GM12878 (cell line): ENCODE measurements at regions not wholly inside any gene's neighbourhood (a gene's known extent, or its start where the extent isn't known, plus 50 kb on each side); places are given as distances from the start of the nearest gene placed in this dataset.

Experiments used
- ATAC-seq: fragments of 200-7000 bp; cut with Tn5 transposase; 3 replicates; pipeline ENCODE4 v1.9.1; 2020; ENCODE audit warnings: mild to moderate bottlenecking, moderate library complexity
- BruUV-seq: library from RNA; stranded (reverse); fragments of 400-500 nt; replicated peaks from 2 replicates; lab custom pipeline; 2021; lab: Mats Ljungman, UMichigan
- CTCF ChIA-PET: fragments of 300-600 bp; sonication (Branson Sonifier 250); formaldehyde crosslinking; extraction: SDS; loops from one replicate; lab custom pipeline; 2021; ENCODE audit warnings: inconsistent platforms; lab: Yijun Ruan, JAX
- POLR2A ChIA-PET: fragments of 350-600 bp; formaldehyde crosslinking; extraction: SDS; loops from one replicate; lab custom pipeline; 2021; ENCODE audit warnings: inconsistent platforms; lab: Charles Lee
- RAD21 ChIA-PET: fragments of 300-600 bp; sonication (Branson Sonifier 250); formaldehyde crosslinking; loops from one replicate; lab custom pipeline; 2023; ENCODE audit warnings: antibody characterized with exemption; ENCODE audit not compliant: unreplicated experiment; lab: Charles Lee
- SMC1A ChIA-PET: fragments of 300-600 bp; sonication (Branson Sonifier 250); formaldehyde crosslinking; loops from one replicate; lab custom pipeline; 2023; ENCODE audit not compliant: unreplicated experiment, uncharacterized antibody; lab: Charles Lee
- DNase-seq: peaks from one replicate; pipeline ENCODE4 v3.0.0-alpha.2; 2011; ENCODE audit warnings: low read depth, low spot score
- FAIRE-seq: peaks from 3 replicates; lab custom pipeline; 2011; peaks lifted over from hg19 to GRCh38; lab: Jason Lieb, UNC
- H2AFZ ChIP-seq: 2 replicates; pipeline ENCODE4 v1.6.0; 2011; ENCODE audit warnings: low read depth, low read length, control low read depth; ENCODE audit not compliant: control insufficient read depth
- H3K27ac ChIP-seq: 2 replicates; pipeline ENCODE4 v1.5.1; 2011; ENCODE audit warnings: control low read depth; ENCODE audit not compliant: control insufficient read depth, insufficient read depth
- H3K27me3 ChIP-seq, 2 experiments: replicated peaks in 1 of 2; 2 replicates each; pipeline versions ENCODE4 v1.6.0 to v1.6.1; 2011; ENCODE audit warnings: low read length in 1 of 2; ENCODE audit not compliant: control insufficient read depth in 2 of 2, insufficient read depth in 2 of 2
- H3K36me3 ChIP-seq, 2 experiments: 2 replicates each; pipeline ENCODE4 v1.5.1; 2011; ENCODE audit warnings: low read length in 1 of 2; ENCODE audit not compliant: control insufficient read depth in 2 of 2, insufficient read depth in 2 of 2
- H3K4me1 ChIP-seq: 2 replicates; pipeline ENCODE4 v1.6.1; 2011; ENCODE audit warnings: mild to moderate bottlenecking, low read length, moderate library complexity, mixed read lengths; ENCODE audit not compliant: control insufficient read depth, insufficient read depth
- H3K4me2 ChIP-seq: 2 replicates; pipeline ENCODE4 v1.6.0; 2011; ENCODE audit warnings: control low read depth; ENCODE audit not compliant: control insufficient read depth, insufficient read depth
- H3K4me3 ChIP-seq: fragments of 200-600 bp; sonication (generic); 2 replicates; pipeline ENCODE4 v1.5.1; 2016
- H3K79me2 ChIP-seq: 2 replicates; pipeline ENCODE4 v1.6.0; 2011; ENCODE audit warnings: low read length; ENCODE audit not compliant: control insufficient read depth, insufficient read depth
- H3K9ac ChIP-seq: 2 replicates; pipeline ENCODE4 v1.8.0; 2011; ENCODE audit warnings: low read length, control low read depth, mixed read lengths; ENCODE audit not compliant: control insufficient read depth, insufficient read depth
- H3K9me3 ChIP-seq: replicated peaks from 3 replicates; pipeline ENCODE4 v1.5.1; 2011; ENCODE audit warnings: mild to moderate bottlenecking, low read length; ENCODE audit not compliant: control insufficient read depth, insufficient read depth
- H4K20me1 ChIP-seq: 2 replicates; pipeline ENCODE4 v1.6.0; 2011; ENCODE audit not compliant: control insufficient read depth, insufficient read depth
- BMI1 ChIP-seq: fragments of 450-650 bp; IDR thresholded peaks from 2 replicates; pipeline ENCODE4 v1.6.1; 2016; ENCODE audit warnings: mild to moderate bottlenecking, moderate library complexity, borderline replicate concordance
- EGR1 ChIP-seq, 2 experiments: IDR thresholded peaks; 1 replicate in 1 of 2; 2 replicates in 1 of 2; pipeline ENCODE4 v1.6.1; 2011 to 2012; ENCODE audit warnings: low read depth in 2 of 2, low read length in 2 of 2, borderline replicate concordance in 1 of 2, mild to moderate bottlenecking in 1 of 2, moderate library complexity in 1 of 2
- FOXK2 ChIP-seq: fragments of 450-650 bp; IDR thresholded peaks from 2 replicates; pipeline ENCODE4 v1.6.1; 2017; ENCODE audit warnings: mild to moderate bottlenecking, moderate library complexity
- GABPA ChIP-seq: IDR thresholded peaks from 2 replicates; pipeline ENCODE4 v1.6.1; 2014; ENCODE audit warnings: antibody characterized with exemption, low read depth, mild to moderate bottlenecking, inconsistent platforms
- MAX ChIP-seq: IDR thresholded peaks from 2 replicates; pipeline ENCODE4 v1.6.1; 2012; ENCODE audit warnings: low read depth, low read length, improper control_type of control experiment
- MEF2B ChIP-seq: fragments of 450-650 bp; IDR thresholded peaks from 2 replicates; pipeline ENCODE4 v1.6.1; 2018; ENCODE audit warnings: mild to moderate bottlenecking, moderate library complexity; ENCODE audit not compliant: partially characterized antibody, poor library complexity, severe bottlenecking
- NFYA ChIP-seq: IDR thresholded peaks from 2 replicates; pipeline ENCODE4 v1.6.1; 2011; ENCODE audit warnings: low read depth, mild to moderate bottlenecking, low read length, improper control_type of control experiment, borderline replicate concordance
- PKNOX1 ChIP-seq: fragments of 450-650 bp; IDR thresholded peaks from 2 replicates; pipeline ENCODE4 v1.6.1; 2016; ENCODE audit warnings: mild to moderate bottlenecking
- POU2F2 ChIP-seq: IDR thresholded peaks from 3 replicates; pipeline ENCODE4 v1.6.1; 2011; ENCODE audit warnings: low read depth, mild to moderate bottlenecking, low read length, borderline replicate concordance
- TCF12 ChIP-seq: IDR thresholded peaks from 2 replicates; pipeline ENCODE4 v1.6.1; 2011; ENCODE audit warnings: low read depth, mild to moderate bottlenecking, low read length
- ZNF592 ChIP-seq: fragments of 450-650 bp; IDR thresholded peaks from 2 replicates; pipeline ENCODE4 v1.6.1; 2017; ENCODE audit warnings: mild to moderate bottlenecking, moderate library complexity
- ZSCAN29 ChIP-seq: fragments of 450-650 bp; IDR thresholded peaks from 2 replicates; pipeline ENCODE4 v1.6.1; 2017; ENCODE audit warnings: mild to moderate bottlenecking, moderate library complexity
- WGBS: methylation state at CpG from one replicate; pipeline ENCODE4 v1.1.6; 2016; ENCODE audit warnings: low lambda C conversion rate; ENCODE audit not compliant: insufficient replicate concordance, insufficient coverage; ENCODE audit errors: missing lambda C conversion rate; 5-methylcytosine and 5-hydroxymethylcytosine counted together
- in situ Hi-C: fragments of 300-500 bp; cut with MboI; formaldehyde crosslinking; loops from 9 replicates; pipeline ENCODE4 v1.14.3; 2018; ENCODE audit warnings: mixed read lengths
- intact Hi-C: fragments of 100-400 bp; cut with micrococcal nuclease; formaldehyde crosslinking; loops from one replicate; pipeline ENCODE4 v1.14.2; 2022; ENCODE audit not compliant: unreplicated experiment
- TF ChIP-seq, protein P1 (sequence below): fragments of 450-650 bp; IDR thresholded peaks from 2 replicates; pipeline ENCODE4 v1.6.1; 2016; ENCODE audit warnings: mild to moderate bottlenecking
- TF ChIP-seq, protein P2 (sequence below): IDR thresholded peaks from 2 replicates; pipeline ENCODE4 v1.6.1; 2012; ENCODE audit warnings: mild to moderate bottlenecking, low read depth, low read length

DNA sequence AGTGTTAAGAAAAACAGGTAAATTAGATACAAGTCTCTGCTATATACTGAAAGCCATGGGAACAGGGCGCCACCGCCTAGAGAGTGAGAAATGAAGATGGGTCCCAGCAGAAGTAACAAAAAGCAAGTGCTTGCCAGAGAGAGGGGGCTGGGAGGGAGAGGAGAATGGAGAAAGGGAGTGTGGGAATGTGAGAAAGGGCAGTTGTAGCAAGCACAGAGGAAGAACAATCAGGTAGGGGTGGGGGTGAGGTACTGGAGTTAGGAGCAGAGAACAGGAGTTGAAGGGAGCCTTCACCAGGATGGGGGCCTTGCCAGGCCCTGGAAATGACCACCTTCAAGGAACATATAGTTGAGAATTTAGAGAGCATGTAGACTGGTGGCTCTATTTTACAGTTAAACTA is 66.8 kb downstream of the TCF20 start:
- no TSS peak for BruUV-seq
- intact Hi-C loops (no loop called here), in situ Hi-C loops (no loop called here)
- FAIRE-seq = no peak
- DNase-seq = no peak
- H3K9me3 ChIP-seq = no peaks in the 10 kb centered on the region
- no peak overlapping the region for H3K4me2 ChIP-seq
- no peaks in the 10 kb centered on the region for H4K20me1 ChIP-seq
- H3K27me3 ChIP-seq = no peaks in the 10 kb centered on the region
- RAD21 ChIA-PET = no interaction called here
- H3K4me1 ChIP-seq = no peaks in the 10 kb centered on the region
- H3K36me3 ChIP-seq = peaks cover 3 to 8% of the 10 kb centered on the region in 2 experiments; a peak in 2 of 4 replicates
- no peak for ATAC-seq
- POLR2A ChIA-PET = no interaction called here
- 97% methylated on average over 2 of the region's 2 CpGs for WGBS
- H3K27ac ChIP-seq = no peak overlapping the region
- CTCF ChIA-PET = no interaction called here
- H3K4me3 ChIP-seq = no peak overlapping the region
- H3K79me2 ChIP-seq = peaks cover 57% of the 10 kb centered on the region
- SMC1A ChIA-PET = no interaction called here
- no peak overlapping the region for H2AFZ ChIP-seq
- H3K9ac ChIP-seq = no peak overlapping the region
- TF ChIP-seq TCF12 = no peak
- TF ChIP-seq BMI1 = no peak
- TF ChIP-seq, protein P1, sequence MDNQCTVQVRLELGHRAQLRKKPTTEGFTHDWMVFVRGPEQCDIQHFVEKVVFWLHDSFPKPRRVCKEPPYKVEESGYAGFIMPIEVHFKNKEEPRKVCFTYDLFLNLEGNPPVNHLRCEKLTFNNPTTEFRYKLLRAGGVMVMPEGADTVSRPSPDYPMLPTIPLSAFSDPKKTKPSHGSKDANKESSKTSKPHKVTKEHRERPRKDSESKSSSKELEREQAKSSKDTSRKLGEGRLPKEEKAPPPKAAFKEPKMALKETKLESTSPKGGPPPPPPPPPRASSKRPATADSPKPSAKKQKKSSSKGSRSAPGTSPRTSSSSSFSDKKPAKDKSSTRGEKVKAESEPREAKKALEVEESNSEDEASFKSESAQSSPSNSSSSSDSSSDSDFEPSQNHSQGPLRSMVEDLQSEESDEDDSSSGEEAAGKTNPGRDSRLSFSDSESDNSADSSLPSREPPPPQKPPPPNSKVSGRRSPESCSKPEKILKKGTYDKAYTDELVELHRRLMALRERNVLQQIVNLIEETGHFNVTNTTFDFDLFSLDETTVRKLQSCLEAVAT = no peak
- no peak for TF ChIP-seq MEF2B
- TF ChIP-seq FOXK2 = no peak
- no peak for TF ChIP-seq ZSCAN29
- no peak for TF ChIP-seq ZNF592
- no peak for TF ChIP-seq PKNOX1
- TF ChIP-seq GABPA = no peak
- TF ChIP-seq MAX = no peak
- no peak for TF ChIP-seq EGR1 (IDR thresholded peaks at IDR 0.05; ENCODE audit: borderline replicate concordance in 1 of 2, low read depth in 2 of 2, low read length in 2 of 2)
- TF ChIP-seq, protein P2, sequence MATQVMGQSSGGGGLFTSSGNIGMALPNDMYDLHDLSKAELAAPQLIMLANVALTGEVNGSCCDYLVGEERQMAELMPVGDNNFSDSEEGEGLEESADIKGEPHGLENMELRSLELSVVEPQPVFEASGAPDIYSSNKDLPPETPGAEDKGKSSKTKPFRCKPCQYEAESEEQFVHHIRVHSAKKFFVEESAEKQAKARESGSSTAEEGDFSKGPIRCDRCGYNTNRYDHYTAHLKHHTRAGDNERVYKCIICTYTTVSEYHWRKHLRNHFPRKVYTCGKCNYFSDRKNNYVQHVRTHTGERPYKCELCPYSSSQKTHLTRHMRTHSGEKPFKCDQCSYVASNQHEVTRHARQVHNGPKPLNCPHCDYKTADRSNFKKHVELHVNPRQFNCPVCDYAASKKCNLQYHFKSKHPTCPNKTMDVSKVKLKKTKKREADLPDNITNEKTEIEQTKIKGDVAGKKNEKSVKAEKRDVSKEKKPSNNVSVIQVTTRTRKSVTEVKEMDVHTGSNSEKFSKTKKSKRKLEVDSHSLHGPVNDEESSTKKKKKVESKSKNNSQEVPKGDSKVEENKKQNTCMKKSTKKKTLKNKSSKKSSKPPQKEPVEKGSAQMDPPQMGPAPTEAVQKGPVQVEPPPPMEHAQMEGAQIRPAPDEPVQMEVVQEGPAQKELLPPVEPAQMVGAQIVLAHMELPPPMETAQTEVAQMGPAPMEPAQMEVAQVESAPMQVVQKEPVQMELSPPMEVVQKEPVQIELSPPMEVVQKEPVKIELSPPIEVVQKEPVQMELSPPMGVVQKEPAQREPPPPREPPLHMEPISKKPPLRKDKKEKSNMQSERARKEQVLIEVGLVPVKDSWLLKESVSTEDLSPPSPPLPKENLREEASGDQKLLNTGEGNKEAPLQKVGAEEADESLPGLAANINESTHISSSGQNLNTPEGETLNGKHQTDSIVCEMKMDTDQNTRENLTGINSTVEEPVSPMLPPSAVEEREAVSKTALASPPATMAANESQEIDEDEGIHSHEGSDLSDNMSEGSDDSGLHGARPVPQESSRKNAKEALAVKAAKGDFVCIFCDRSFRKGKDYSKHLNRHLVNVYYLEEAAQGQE = no peak
- no peak for TF ChIP-seq NFYA
- no peak for TF ChIP-seq POU2F2
